Heart left ventricle (tissue), 16 donors: ENCODE measurements at regions not wholly inside any gene's neighbourhood (a gene's known extent, or its start where the extent isn't known, plus 50 kb on each side); places are given as distances from the start of the nearest gene placed in this dataset.

ENCODE experiments used
- ATAC-seq, 4 donors: fragments of 200-7000 bp; cut with Tn5 transposase; one replicate each; pipeline ENCODE4 v1.9.1; 2020 to 2022; ENCODE audit warnings: moderate library complexity in 4 of 4, mild to moderate bottlenecking in 3 of 4, moderate number of reproducible peaks in 1 of 4
- DNase-seq, 5 donors: peaks; one replicate each; pipeline ENCODE4 v3.0.0-alpha.2; 2020
- H3K27ac ChIP-seq, 12 donors: fragments of 200-600 bp; sonication (generic) in 4 of 12; one replicate each; pipeline versions ENCODE4 v1.5.0 to v1.8.0; 2016 to 2022; ENCODE audit warnings: mild to moderate bottlenecking in 2 of 12
- H3K27me3 ChIP-seq, 9 donors: fragments of 200-600 bp; sonication (generic) in 2 of 9; one replicate each; pipeline versions ENCODE4 v1.5.1 to v1.8.0; 2016 to 2022; ENCODE audit warnings: mild to moderate bottlenecking in 3 of 9
- H3K36me3 ChIP-seq, 9 donors: fragments of 200-600 bp; sonication (generic) in 2 of 9; one replicate each; pipeline versions ENCODE4 v1.5.0 to v1.8.0; 2018 to 2022; ENCODE audit warnings: mild to moderate bottlenecking in 2 of 9
- H3K4me1 ChIP-seq, 12 donors: fragments of 200-600 bp; sonication (generic) in 4 of 12; one replicate each; pipeline versions ENCODE4 v1.5.0 to v1.8.0; 2016 to 2022; ENCODE audit warnings: mild to moderate bottlenecking in 3 of 12
- H3K4me3 ChIP-seq, 12 donors: fragments of 200-600 bp; sonication (generic) in 4 of 12; one replicate each; pipeline versions ENCODE4 v1.5.0 to v1.8.0; 2017 to 2022; ENCODE audit warnings: mild to moderate bottlenecking in 9 of 12, moderate library complexity in 4 of 12
- H3K9me3 ChIP-seq, 12 donors: fragments of 200-600 bp; sonication (generic) in 4 of 12; one replicate each; pipeline versions ENCODE4 v1.5.0 to v1.8.0; 2016 to 2022; ENCODE audit warnings: mild to moderate bottlenecking in 1 of 12
- POLR2A ChIP-seq, 2 donors: fragments of 450-650 bp; IDR thresholded peaks; one replicate each; pipeline ENCODE4 v1.6.1; 2017; ENCODE audit warnings: antibody characterized with exemption in 2 of 2, mild to moderate bottlenecking in 2 of 2, moderate library complexity in 2 of 2
- WGBS, 4 donors: extraction: QIAGEN DNeasy Blood & Tissue Kit in 2 of 4; methylation state at CpG; one replicate each; pipeline versions ENCODE4 v1.1.5 to v1.1.7; 2013 to 2018; 5-methylcytosine and 5-hydroxymethylcytosine counted together
- intact Hi-C, 10 donors: fragments of 100-400 bp; cut with DNase I; formaldehyde crosslinking; loops; one replicate each; pipeline versions ENCODE4 v1.11.1 to v1.14.2; 2022
- TF ChIP-seq, protein P1 (sequence below), 12 donors: fragments of 200-600 bp; sonication (generic) in 4 of 12; IDR thresholded peaks; one replicate each; pipeline versions ENCODE4 v1.5.0 to v1.8.0; 2018 to 2022; ENCODE audit warnings: antibody characterized with exemption in 12 of 12, mild to moderate bottlenecking in 5 of 12
- donor health status: ischemic (EF 13 %, LVEDD 7.1; RV severe dilation, severe dysfunction).
- donor health status: healthy with polysubstance abuse.
- donor health status: DM: no; HTN: yes; CAD: no.
- donor health status: DM: no; HTN: no; CAD: no.
- donor health status: ischemic (EF 25% LVEDD 6.9; RV normal size, moderate dysfunction).
- donor health status: ischemic (EF 25% LVEDD 5.7; RV mildly dilated, moderate dysfunction).
- donor health status: healthy.
- donor health status: DM: yes; HTN: yes; CAD: no.
- donor health status: ischemic (EF 35%, LVEDD 5.7; RV mildly dilated, moderate dysfunction).
- donor health status: nonischemic (EF 11% LVEDD 7.7; RV severe dilation, severe dysfunction).
- donor health status: DM: yes; HTN: yes; CAD: no.
- donor health status: PGD.
- donor health status: ischemic (EF 29% LVEDD 5.4; RV normal size, mild dysfunction).
- donor health status: nonischemic (EF 23%, LVEDD 6.1; RV moderate dilation, normal function).

DNA sequence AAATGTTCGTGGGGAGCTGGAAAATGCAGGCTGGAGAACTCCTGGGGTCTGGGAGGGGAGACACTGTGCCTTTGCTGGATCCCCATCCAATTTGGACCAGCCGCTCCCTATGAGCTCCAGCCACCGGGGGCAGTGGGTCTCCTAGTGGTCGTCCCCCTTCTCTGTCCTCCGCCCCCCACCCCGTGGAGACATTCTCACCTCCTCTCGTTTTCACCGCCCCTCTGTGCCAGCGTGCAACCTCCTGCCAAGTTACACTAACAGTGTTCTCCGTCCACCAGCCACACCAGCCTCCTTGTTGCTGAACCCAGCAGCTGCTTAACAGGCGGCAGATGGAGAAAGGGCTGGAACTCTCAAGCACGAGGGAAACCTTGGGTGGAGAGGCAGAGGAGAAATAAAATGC, 67.4 kb upstream of the SOX9 start:
- no peak for ATAC-seq

DNA sequence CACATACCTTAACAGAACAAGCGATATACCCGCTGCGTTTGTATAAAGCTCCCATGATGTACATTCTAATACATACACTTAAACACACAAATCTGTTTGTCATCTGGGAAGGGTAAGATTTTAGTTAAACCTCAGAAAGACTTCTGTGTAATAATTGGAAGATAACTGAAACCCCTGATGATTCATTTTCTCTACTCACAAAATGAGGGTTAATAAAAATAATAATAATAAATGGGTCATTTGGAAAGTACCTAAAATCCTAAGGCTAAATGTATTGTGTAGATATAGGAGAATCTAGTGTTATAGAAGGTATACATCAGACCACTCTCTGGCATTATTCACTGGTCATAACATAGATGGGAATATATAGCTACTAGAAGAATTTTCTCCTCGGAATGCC, 64.7 kb upstream of the SOX9 start:
- H3K4me3 ChIP-seq = no peak overlapping the region
- no peak for TF ChIP-seq POLR2A (IDR thresholded peaks at IDR 0.05)
- TF ChIP-seq, protein P1, sequence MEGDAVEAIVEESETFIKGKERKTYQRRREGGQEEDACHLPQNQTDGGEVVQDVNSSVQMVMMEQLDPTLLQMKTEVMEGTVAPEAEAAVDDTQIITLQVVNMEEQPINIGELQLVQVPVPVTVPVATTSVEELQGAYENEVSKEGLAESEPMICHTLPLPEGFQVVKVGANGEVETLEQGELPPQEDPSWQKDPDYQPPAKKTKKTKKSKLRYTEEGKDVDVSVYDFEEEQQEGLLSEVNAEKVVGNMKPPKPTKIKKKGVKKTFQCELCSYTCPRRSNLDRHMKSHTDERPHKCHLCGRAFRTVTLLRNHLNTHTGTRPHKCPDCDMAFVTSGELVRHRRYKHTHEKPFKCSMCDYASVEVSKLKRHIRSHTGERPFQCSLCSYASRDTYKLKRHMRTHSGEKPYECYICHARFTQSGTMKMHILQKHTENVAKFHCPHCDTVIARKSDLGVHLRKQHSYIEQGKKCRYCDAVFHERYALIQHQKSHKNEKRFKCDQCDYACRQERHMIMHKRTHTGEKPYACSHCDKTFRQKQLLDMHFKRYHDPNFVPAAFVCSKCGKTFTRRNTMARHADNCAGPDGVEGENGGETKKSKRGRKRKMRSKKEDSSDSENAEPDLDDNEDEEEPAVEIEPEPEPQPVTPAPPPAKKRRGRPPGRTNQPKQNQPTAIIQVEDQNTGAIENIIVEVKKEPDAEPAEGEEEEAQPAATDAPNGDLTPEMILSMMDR (IDR thresholded peaks at IDR 0.05) = no peak
- no peaks in the 10 kb centered on the region for H3K36me3 ChIP-seq
- intact Hi-C loops = no loop called here
- H3K27ac ChIP-seq = no peak overlapping the region
- WGBS, 4 donors = 95% methylated on average over 4 of the region's 4 CpGs
- H3K4me1 ChIP-seq = peaks cover 0 to 9% (median 0%) of the 10 kb centered on the region in 12 donors
- DNase-seq (no peak), ATAC-seq (no peak)
- H3K27me3 ChIP-seq = peaks cover 0 to 8% (median 0%) of the 10 kb centered on the region in 9 donors
- H3K9me3 ChIP-seq = no peaks in the 10 kb centered on the region

More for the DNA sequence above, 67.4 kb upstream of the SOX9 start:
- TF ChIP-seq, protein P1 (IDR thresholded peaks at IDR 0.05) = no peak
- no peak for TF ChIP-seq POLR2A (IDR thresholded peaks at IDR 0.05)
- Histone ChIP-seq H3K4me3 (peak overlapping the region in 1 of 12 donors; percentile 25), H3K4me1 (peaks cover 0 to 9% (median 0%) of the 10 kb centered on the region in 12 donors), H3K27me3 (peaks cover 0 to 12% (median 0%) of the 10 kb centered on the region in 9 donors), H3K36me3 (no peaks in the 10 kb centered on the region), H3K9me3 (no peaks in the 10 kb centered on the region), H3K27ac (no peak overlapping the region)
- WGBS, 4 donors = 16 to 22% (median 18%) methylated on average over 12 of the region's 12 CpGs
- DNase-seq = peak in 2 of 5 donors; percentile 7 to 53
- intact Hi-C loops = no loop called here

DNA sequence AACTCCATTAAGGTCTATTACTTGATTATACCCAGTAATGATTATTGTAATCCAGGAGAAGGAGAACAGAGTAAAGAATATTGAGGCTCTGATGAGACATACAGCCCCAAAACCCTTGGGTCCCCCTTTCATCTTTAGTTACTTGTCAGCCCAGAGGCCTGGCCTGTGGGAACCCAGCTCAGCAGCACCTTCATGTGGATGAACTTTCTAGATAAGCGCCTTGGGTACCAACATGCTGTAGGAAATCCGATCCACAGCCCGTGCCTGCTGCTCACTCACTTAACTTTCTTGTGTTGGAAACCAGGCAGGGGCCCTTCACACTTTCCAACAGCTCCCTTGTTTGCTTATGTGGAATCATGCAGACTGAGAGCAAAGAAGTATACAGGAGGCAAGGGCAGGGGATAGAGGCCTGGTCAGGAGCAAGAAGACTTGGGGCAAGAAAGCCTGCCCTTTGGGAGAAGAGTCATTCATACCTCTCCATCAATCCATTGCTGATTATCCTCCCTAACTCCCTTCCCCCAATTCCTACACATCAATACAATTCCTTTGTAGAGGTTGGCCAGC, 64.0 kb upstream of the SOX9 start:
- Histone ChIP-seq H3K4me1 (peaks cover 0 to 9% (median 0%) of the 10 kb centered on the region in 12 donors), H3K27ac (no peak overlapping the region), H3K9me3 (no peaks in the 10 kb centered on the region), H3K36me3 (no peaks in the 10 kb centered on the region), H3K27me3 (peaks cover 0 to 7% (median 0%) of the 10 kb centered on the region in 9 donors), H3K4me3 (no peak overlapping the region)
- WGBS, 4 donors = 60 to 81% (median 62%) methylated on average over 3 of the region's 3 CpGs
- DNase-seq (no peak), ATAC-seq (no peak)
- TF ChIP-seq, protein P1 (IDR thresholded peaks at IDR 0.05) = no peak
- TF ChIP-seq POLR2A (IDR thresholded peaks at IDR 0.05) = no peak
- intact Hi-C loops = no loop called here

DNA sequence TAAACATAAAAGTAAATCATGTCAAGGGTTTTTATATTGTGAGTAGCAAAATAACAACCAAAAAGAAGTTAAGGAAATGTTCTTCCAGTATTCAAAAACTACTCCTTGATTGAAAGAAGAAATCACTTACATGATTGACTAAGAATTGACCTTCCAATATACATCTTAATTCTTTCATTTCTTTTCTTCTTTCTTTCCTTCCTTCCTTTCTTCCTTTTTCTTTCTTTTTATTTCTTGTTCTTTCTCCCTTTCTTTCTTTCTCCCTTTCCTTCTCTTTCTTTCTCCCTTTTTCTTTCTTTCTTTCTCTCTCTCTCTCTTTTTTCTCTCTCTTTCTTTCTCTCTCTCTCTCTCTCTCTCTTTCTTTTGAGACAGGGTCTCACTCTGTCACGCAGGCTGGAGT, 60.7 kb upstream of the SOX9 start:
- no peak overlapping the region for H3K27ac ChIP-seq
- H3K27me3 ChIP-seq = no peaks in the 10 kb centered on the region
- intact Hi-C loops = no loop called here
- 73 to 83% (median 77%) methylated on average over 1 of the region's 1 CpG for WGBS, 4 donors
- ATAC-seq (no peak), DNase-seq (no peak)
- TF ChIP-seq, protein P1 (IDR thresholded peaks at IDR 0.05) = no peak
- no peak for TF ChIP-seq POLR2A (IDR thresholded peaks at IDR 0.05)
- H3K9me3 ChIP-seq = no peaks in the 10 kb centered on the region
- no peak overlapping the region for H3K4me3 ChIP-seq
- no peaks in the 10 kb centered on the region for H3K4me1 ChIP-seq
- no peaks in the 10 kb centered on the region for H3K36me3 ChIP-seq
